C4-2B (cell line): ENCODE measurements at regions not wholly inside any gene's neighbourhood (a gene's known extent, or its start where the extent isn't known, plus 50 kb on each side); places are given as distances from the start of the nearest gene placed in this dataset.
A peak's percentile ranks its signal among the peaks of the same experiment; 100 is the strongest.

Experiments used
- H3K27ac ChIP-seq: fragments of 450-650 bp; 2 replicates; pipeline ENCODE4 v1.5.1; 2017
- CTCF ChIP-seq: fragments of 450-650 bp; conservative IDR thresholded peaks from 2 replicates; pipeline ENCODE4 v1.5.1; 2017; ENCODE audit warnings: mild to moderate bottlenecking
- ZFX ChIP-seq: fragments of 450-650 bp; IDR thresholded peaks from 2 replicates; pipeline ENCODE4 v1.6.1; 2017

- no peak overlapping the region for H3K27ac ChIP-seq
- TF ChIP-seq CTCF (peak; percentile 76), ZFX (no peak)
These were observed 1826.2 kb upstream of the CDH6 start for GRCh38 chr5:29367176-29367833.

- TF ChIP-seq CTCF (no peak), ZFX (no peak)
- no peak overlapping the region for H3K27ac ChIP-seq
These were observed 1842.3 kb upstream of the CDH6 start for GRCh38 chr5:29351170-29351569.

GRCh38 chr5:29337030-29337429 lies 1856.5 kb upstream of the CDH6 start:
- no peak for TF ChIP-seq CTCF
- TF ChIP-seq ZFX: no peak

GRCh38 chr5:29321591-29321990 lies 1871.9 kb upstream of the CDH6 start:
- H3K27ac ChIP-seq: no peak overlapping the region
- no peak for TF ChIP-seq ZFX
- no peak for TF ChIP-seq CTCF

More at GRCh38 chr5:29337030-29337429, 1856.5 kb upstream of the CDH6 start:
- H3K27ac ChIP-seq: no peak overlapping the region

- no peak for TF ChIP-seq CTCF
- TF ChIP-seq ZFX: no peak
- H3K27ac ChIP-seq: no peak overlapping the region
These were observed 1884.1 kb upstream of the CDH6 start for GRCh38 chr5:29309359-29309758.

GRCh38 chr5:29307478-29307877 lies 1886.0 kb upstream of the CDH6 start:
- TF ChIP-seq CTCF (no peak), ZFX (no peak)
- no peak overlapping the region for H3K27ac ChIP-seq

- no peak overlapping the region for H3K27ac ChIP-seq
- TF ChIP-seq CTCF (no peak), ZFX (no peak)
These were observed 1888.9 kb upstream of the CDH6 start for GRCh38 chr5:29304545-29304944.
